Activated T-cell treated with anti-CD3 and anti-CD28 coated beads, Interleukin-2, amount 50 U/mL, for 1 hour (primary cell): ENCODE measurements at regions not wholly inside any gene's neighbourhood (a gene's known extent, or its start where the extent isn't known, plus 50 kb on each side); places are given as distances from the start of the nearest gene placed in this dataset.

ENCODE experiments used
- DNase-seq: peaks from one replicate; pipeline ENCODE4 v3.0.0-alpha.2; 2020

- DNase-seq = no peak
These were observed 283.1 kb downstream of the LMX1A start for GRCh38 chr1:165073185-165074007.

GRCh38 chr1:165070675-165071074 lies 285.8 kb downstream of the LMX1A start:
- DNase-seq = no peak

- DNase-seq = no peak
These were observed 286.7 kb downstream of the LMX1A start for GRCh38 chr1:165069829-165070228.

- no peak for DNase-seq
These were observed 287.8 kb downstream of the LMX1A start for GRCh38 chr1:165068741-165069140.

- no peak for DNase-seq
These were observed 288.7 kb downstream of the LMX1A start for GRCh38 chr1:165067829-165068228.

GRCh38 chr1:165063181-165063965 lies 293.1 kb downstream of the LMX1A start:
- DNase-seq = no peak

- no peak for DNase-seq
These were observed 294.2 kb downstream of the LMX1A start for GRCh38 chr1:165062346-165062745.

GRCh38 chr1:165060285-165060793 lies 296.2 kb downstream of the LMX1A start:
- DNase-seq = no peak

- no peak for DNase-seq
These were observed 298.6 kb downstream of the LMX1A start for GRCh38 chr1:165057956-165058355.

GRCh38 chr1:165056914-165057313 lies 299.6 kb downstream of the LMX1A start:
- DNase-seq = no peak

GRCh38 chr1:165055581-165055980 lies 300.9 kb downstream of the LMX1A start:
- DNase-seq = no peak

- DNase-seq = no peak
These were observed 301.9 kb downstream of the LMX1A start for GRCh38 chr1:165054627-165055026.

GRCh38 chr1:165053351-165053750 lies 303.2 kb downstream of the LMX1A start:
- no peak for DNase-seq

- no peak for DNase-seq
These were observed 303.6 kb downstream of the LMX1A start for GRCh38 chr1:165052936-165053335.

- DNase-seq = no peak
These were observed 304.1 kb downstream of the LMX1A start for GRCh38 chr1:165052431-165052830.

GRCh38 chr1:165050246-165050645 lies 306.3 kb downstream of the LMX1A start:
- no peak for DNase-seq

GRCh38 chr1:165047994-165048393 lies 308.5 kb downstream of the LMX1A start:
- no peak for DNase-seq

GRCh38 chr1:165045902-165046301 lies 310.6 kb downstream of the LMX1A start:
- DNase-seq = no peak

- DNase-seq = no peak
These were observed 315.9 kb downstream of the LMX1A start for GRCh38 chr1:165040641-165041040.

GRCh38 chr1:165039996-165040395 lies 316.5 kb downstream of the LMX1A start:
- DNase-seq = no peak

- no peak for DNase-seq
These were observed 320.1 kb downstream of the LMX1A start for GRCh38 chr1:165036403-165036802.

- no peak for DNase-seq
These were observed 322.2 kb downstream of the LMX1A start for GRCh38 chr1:165034136-165034809.

GRCh38 chr1:165031001-165031400 lies 325.5 kb downstream of the LMX1A start:
- no peak for DNase-seq
